Adrenal gland (tissue), 5 donors: ENCODE measurements at regions not wholly inside any gene's neighbourhood (a gene's known extent, or its start where the extent isn't known, plus 50 kb on each side); places are given as distances from the start of the nearest gene placed in this dataset.

Source experiments
- CTCF ChIP-seq, 6 experiments: fragments of 450-650 bp in 4 of 6; fragments of 200-600 bp in 2 of 6; sonication (generic) in 1 of 6; IDR thresholded peaks; 1 replicate in 5 of 6; 2 replicates in 1 of 6; pipeline versions ENCODE4 v1.5.1 to v1.8.0; 2016 to 2021; ENCODE audit warnings: antibody characterized with exemption in 6 of 6, mild to moderate bottlenecking in 2 of 6, moderate library complexity in 1 of 6
- POLR2A ChIP-seq, 2 donors: fragments of 450-650 bp; IDR thresholded peaks; one replicate each; pipeline ENCODE4 v1.6.1; 2017; ENCODE audit warnings: antibody characterized with exemption in 2 of 2, mild to moderate bottlenecking in 2 of 2, moderate library complexity in 1 of 2
- donor health status: DM: no; HTN: no; CAD: no.

GRCh38 chr5:4220016-4220415, 624.4 kb downstream of the IRX1 start:
- no peak for TF ChIP-seq CTCF (IDR thresholded peaks at IDR 0.05)
- TF ChIP-seq POLR2A (IDR thresholded peaks at IDR 0.05): no peak
